ENCODE measurements at regions not wholly inside any gene's neighbourhood (a gene's known extent, or its start where the extent isn't known, plus 50 kb on each side); places are given as distances from the start of the nearest gene placed in this dataset.

DNA sequence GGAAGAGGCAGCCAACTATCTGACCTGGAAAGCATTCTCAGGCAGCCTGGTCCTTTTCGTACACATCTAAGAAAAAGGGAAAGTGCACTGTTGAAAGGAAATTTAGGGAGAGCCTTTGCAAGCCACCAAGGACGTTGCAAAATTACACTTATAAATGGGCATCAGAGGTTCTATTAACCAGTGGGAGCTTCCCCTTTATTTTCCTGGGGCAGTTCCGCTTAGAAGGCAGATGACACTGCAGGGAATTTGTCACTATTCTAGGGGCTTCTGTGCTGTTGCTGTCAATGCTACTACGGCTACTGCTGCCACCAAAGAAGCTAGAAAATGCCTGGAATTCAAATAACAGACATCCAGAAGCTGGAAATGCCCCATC, 79.6 kb upstream of the AUTS2 start:
- no peak for DNase-seq (ENCODE audit: low spot score)
- ChIA-PET POLR2A (ENCODE audit: low non-redundant PET) (no interaction called here), CTCF (no interaction called here)
- Histone ChIP-seq H3K27ac (ENCODE audit: low read depth, low read length, poor library complexity, severe bottlenecking) (no peak overlapping the region), H3K27me3 (replicated peaks; ENCODE audit: insufficient read depth, low read depth, low read length, poor library complexity) (no peaks in the 10 kb centered on the region), H3K4me1 (ENCODE audit: insufficient read depth, low read length, poor library complexity, severe bottlenecking) (no peaks in the 10 kb centered on the region), H3K4me3 (ENCODE audit: low read depth, low read length, poor library complexity, severe bottlenecking) (no peak overlapping the region), H3K36me3 (ENCODE audit: insufficient read depth, low read length, poor library complexity, severe bottlenecking) (no peaks in the 10 kb centered on the region), H3K9me3 (ENCODE audit: low read depth, low read length, poor library complexity, severe bottlenecking) (no peaks in the 10 kb centered on the region)
- no peak for TF ChIP-seq EZH2 (IDR thresholded peaks at IDR 0.05; ENCODE audit: borderline replicate concordance, low read depth, low read length, poor library complexity, severe bottlenecking)
- TF ChIP-seq, protein P1, sequence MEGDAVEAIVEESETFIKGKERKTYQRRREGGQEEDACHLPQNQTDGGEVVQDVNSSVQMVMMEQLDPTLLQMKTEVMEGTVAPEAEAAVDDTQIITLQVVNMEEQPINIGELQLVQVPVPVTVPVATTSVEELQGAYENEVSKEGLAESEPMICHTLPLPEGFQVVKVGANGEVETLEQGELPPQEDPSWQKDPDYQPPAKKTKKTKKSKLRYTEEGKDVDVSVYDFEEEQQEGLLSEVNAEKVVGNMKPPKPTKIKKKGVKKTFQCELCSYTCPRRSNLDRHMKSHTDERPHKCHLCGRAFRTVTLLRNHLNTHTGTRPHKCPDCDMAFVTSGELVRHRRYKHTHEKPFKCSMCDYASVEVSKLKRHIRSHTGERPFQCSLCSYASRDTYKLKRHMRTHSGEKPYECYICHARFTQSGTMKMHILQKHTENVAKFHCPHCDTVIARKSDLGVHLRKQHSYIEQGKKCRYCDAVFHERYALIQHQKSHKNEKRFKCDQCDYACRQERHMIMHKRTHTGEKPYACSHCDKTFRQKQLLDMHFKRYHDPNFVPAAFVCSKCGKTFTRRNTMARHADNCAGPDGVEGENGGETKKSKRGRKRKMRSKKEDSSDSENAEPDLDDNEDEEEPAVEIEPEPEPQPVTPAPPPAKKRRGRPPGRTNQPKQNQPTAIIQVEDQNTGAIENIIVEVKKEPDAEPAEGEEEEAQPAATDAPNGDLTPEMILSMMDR (conservative IDR thresholded peaks at IDR 0.05; ENCODE audit: low read depth, low read length) = no peak
- intact Hi-C loops (cut with micrococcal nuclease; ENCODE audit: unreplicated experiment) = no loop called here
- no TSS peak for BruUV-seq (replicated peaks)

DNA sequence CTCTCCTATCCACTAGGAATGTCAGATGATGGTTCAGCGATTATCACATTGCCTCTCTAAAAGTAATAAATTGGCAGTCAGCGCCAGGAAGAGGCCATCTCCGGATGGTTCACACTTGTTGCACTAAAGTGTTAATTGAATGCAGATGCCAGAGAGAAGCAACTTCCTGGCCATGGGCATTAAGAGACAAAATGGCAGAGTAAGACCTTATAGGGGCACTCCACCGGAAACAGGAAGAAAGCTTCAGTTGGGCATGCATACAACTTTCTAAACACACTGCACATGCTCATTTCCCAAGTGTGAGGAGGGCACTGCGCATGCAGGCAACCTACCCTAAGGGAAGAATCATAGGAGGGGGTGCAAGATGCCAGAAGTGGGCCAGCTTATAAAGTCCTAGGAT, 71.7 kb upstream of the AUTS2 start:
- DNase-seq (ENCODE audit: low spot score) = peak; percentile 77

DNA sequence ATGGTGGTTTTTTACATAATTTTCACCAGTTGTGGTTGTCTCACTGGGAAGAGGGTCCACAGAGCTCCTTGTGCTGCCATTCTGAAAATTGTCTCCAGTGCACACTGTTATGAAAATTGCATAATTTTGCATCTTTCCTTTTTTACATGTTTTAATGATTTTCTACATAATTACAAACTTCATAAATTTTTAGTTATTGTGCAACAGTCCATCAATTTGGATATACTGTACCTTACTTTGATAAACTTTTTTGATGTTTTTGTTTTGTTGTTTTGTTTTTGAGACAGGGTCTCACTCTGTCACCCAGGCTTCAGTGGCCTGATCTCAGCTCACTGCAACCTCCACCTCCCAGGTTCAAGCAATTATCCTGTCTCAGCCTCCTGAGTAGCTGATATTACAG, 70.6 kb upstream of the AUTS2 start:
- BruUV-seq (replicated peaks) = no TSS peak
- H3K4me3 ChIP-seq (ENCODE audit: low read depth, low read length, poor library complexity, severe bottlenecking) = no peak overlapping the region
- peaks cover 11% of the 10 kb centered on the region for H3K4me1 ChIP-seq (ENCODE audit: insufficient read depth, low read length, poor library complexity, severe bottlenecking)
- H3K27me3 ChIP-seq (replicated peaks; ENCODE audit: insufficient read depth, low read depth, low read length, poor library complexity) = no peaks in the 10 kb centered on the region
- DNase-seq (ENCODE audit: low spot score) = no peak
- POLR2A ChIA-PET (ENCODE audit: low non-redundant PET) = no interaction called here
- TF ChIP-seq, protein P1 (conservative IDR thresholded peaks at IDR 0.05; ENCODE audit: low read depth, low read length) = no peak
- no peak for TF ChIP-seq EZH2 (IDR thresholded peaks at IDR 0.05; ENCODE audit: borderline replicate concordance, low read depth, low read length, poor library complexity, severe bottlenecking)
- H3K36me3 ChIP-seq (ENCODE audit: insufficient read depth, low read length, poor library complexity, severe bottlenecking) = no peaks in the 10 kb centered on the region
- intact Hi-C loops (cut with micrococcal nuclease; ENCODE audit: unreplicated experiment) = no loop called here
- CTCF ChIA-PET = no interaction called here
- H3K9me3 ChIP-seq (ENCODE audit: low read depth, low read length, poor library complexity, severe bottlenecking) = no peaks in the 10 kb centered on the region
- no peak overlapping the region for H3K27ac ChIP-seq (ENCODE audit: low read depth, low read length, poor library complexity, severe bottlenecking)

More for the DNA sequence above, 71.7 kb upstream of the AUTS2 start:
- Histone ChIP-seq H3K9me3 (ENCODE audit: low read depth, low read length, poor library complexity, severe bottlenecking) (no peaks in the 10 kb centered on the region), H3K27me3 (replicated peaks; ENCODE audit: insufficient read depth, low read depth, low read length, poor library complexity) (no peaks in the 10 kb centered on the region), H3K4me3 (ENCODE audit: low read depth, low read length, poor library complexity, severe bottlenecking) (no peak overlapping the region), H3K27ac (ENCODE audit: low read depth, low read length, poor library complexity, severe bottlenecking) (no peak overlapping the region), H3K4me1 (ENCODE audit: insufficient read depth, low read length, poor library complexity, severe bottlenecking) (peaks cover 11% of the 10 kb centered on the region), H3K36me3 (ENCODE audit: insufficient read depth, low read length, poor library complexity, severe bottlenecking) (no peaks in the 10 kb centered on the region)
- POLR2A ChIA-PET (ENCODE audit: low non-redundant PET) = no interaction called here
- CTCF ChIA-PET = interaction anchor here (0.7 kb wide), 1 partner anchor 20 kb away, joined by 4 read pairs; no protein-coding TSS in a partner anchor
- TF ChIP-seq, protein P1 (conservative IDR thresholded peaks at IDR 0.05; ENCODE audit: low read depth, low read length) = no peak
- TF ChIP-seq EZH2 (IDR thresholded peaks at IDR 0.05; ENCODE audit: borderline replicate concordance, low read depth, low read length, poor library complexity, severe bottlenecking) = no peak
- intact Hi-C loops (cut with micrococcal nuclease; ENCODE audit: unreplicated experiment) = no loop called here
- BruUV-seq (replicated peaks) = no TSS peak

All from A673 (cell line).